Natural killer cell (primary cell): ENCODE measurements at regions not wholly inside any gene's neighbourhood (a gene's known extent, or its start where the extent isn't known, plus 50 kb on each side); places are given as distances from the start of the nearest gene placed in this dataset.

Experiments used
- ATAC-seq, 3 donors: fragments of 150-1000 bp in 2 of 3; fragments of 200-7000 bp in 1 of 3; cut with Tn5 transposase; 1 replicate in 1 of 3; 2 replicates in 2 of 3; pipeline ENCODE4 v1.10.0; 2021; ENCODE audit warnings: mild to moderate bottlenecking in 2 of 3, moderate library complexity in 2 of 3
- DNase-seq, 2 donors: peaks; one replicate each; pipeline versions ENCODE4 v3.0.0 to v3.0.0-alpha.2; 2013 to 2021; ENCODE audit warnings: mixed read lengths in 1 of 2
- H3K27ac ChIP-seq: one replicate; pipeline ENCODE4 v1.5.1; 2013; ENCODE audit warnings: mild to moderate bottlenecking, low read length
- H3K27me3 ChIP-seq: one replicate; pipeline ENCODE4 v1.6.1; 2013; ENCODE audit warnings: low read length; ENCODE audit not compliant: control insufficient read depth, insufficient read depth
- H3K36me3 ChIP-seq: one replicate; pipeline ENCODE4 v1.6.1; 2013; ENCODE audit warnings: low read length; ENCODE audit not compliant: control insufficient read depth, insufficient read depth
- H3K4me1 ChIP-seq: one replicate; pipeline ENCODE4 v1.6.1; 2013; ENCODE audit warnings: low read length; ENCODE audit not compliant: control insufficient read depth, insufficient read depth
- H3K4me3 ChIP-seq: one replicate; pipeline ENCODE4 v1.5.1; 2013; ENCODE audit warnings: low read length
- H3K9me3 ChIP-seq: one replicate; pipeline ENCODE4 v1.6.1; 2013; ENCODE audit warnings: low read length; ENCODE audit not compliant: control insufficient read depth, insufficient read depth
- H3K27ac Mint-ChIP-seq, 2 donors: one replicate each; pipeline ENCODE4 v1.8.0; 2022; ENCODE audit warnings: mild to moderate bottlenecking in 2 of 2, mixed read lengths in 2 of 2, moderate library complexity in 1 of 2
- H3K27me3 Mint-ChIP-seq, 2 donors: one replicate each; pipeline ENCODE4 v1.8.0; 2022; ENCODE audit warnings: low read depth in 2 of 2, mixed read lengths in 2 of 2
- H3K36me3 Mint-ChIP-seq: one replicate; pipeline ENCODE4 v1.8.0; 2022; ENCODE audit warnings: mixed read lengths
- H3K4me1 Mint-ChIP-seq, 2 donors: one replicate each; pipeline ENCODE4 v1.8.0; 2022; ENCODE audit warnings: mixed read lengths in 2 of 2
- H3K4me3 Mint-ChIP-seq: one replicate; pipeline ENCODE4 v1.8.0; 2022; ENCODE audit warnings: mild to moderate bottlenecking, moderate library complexity, mixed read lengths
- H3K9me3 Mint-ChIP-seq, 2 donors: one replicate each; pipeline ENCODE4 v1.8.0; 2022; ENCODE audit warnings: mixed read lengths in 2 of 2
- WGBS: methylation state at CpG from one replicate; pipeline ENCODE4 v1.1.7; 2013; ENCODE audit warnings: missing lambda C conversion rate; ENCODE audit not compliant: insufficient coverage; 5-methylcytosine and 5-hydroxymethylcytosine counted together
- intact Hi-C: fragments of 100-400 bp; cut with micrococcal nuclease; formaldehyde crosslinking; loops from one replicate; pipeline ENCODE4 v1.14.2; 2022
- TF ChIP-seq, protein P1 (sequence below): fragments of 200-600 bp; IDR thresholded peaks from one replicate; pipeline ENCODE4 v1.8.0; 2022; ENCODE audit warnings: antibody characterized with exemption

DNA sequence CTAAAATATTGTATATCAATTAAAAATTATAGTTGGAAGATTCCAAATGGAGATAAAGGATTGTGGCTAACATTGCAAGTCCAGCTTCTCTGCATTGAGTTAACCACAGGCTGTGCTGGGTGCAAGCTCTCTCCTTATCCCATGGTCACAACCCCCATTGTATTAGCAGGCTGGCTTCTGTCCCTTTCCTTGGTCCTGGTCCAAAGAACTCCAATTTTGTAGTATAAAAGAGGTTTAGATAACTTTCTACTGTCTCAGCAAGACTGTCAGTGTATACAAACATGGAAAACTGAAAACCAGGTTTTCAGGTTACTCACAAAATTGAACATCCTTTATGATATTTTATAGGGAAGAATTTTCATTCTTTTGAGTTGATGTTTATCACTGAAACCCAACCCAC, 76.6 kb upstream of the HS3ST3A1 start:
- Mint-ChIP-seq H3K4me1 (no peaks in the 10 kb centered on the region), H3K9me3 (peaks cover 0 to 2% of the 10 kb centered on the region in 2 donors), H3K27ac (no peak overlapping the region), H3K36me3 (no peaks in the 10 kb centered on the region), H3K4me3 (no peak overlapping the region), H3K27me3 (peaks cover 11 to 12% of the 10 kb centered on the region in 2 donors)
- H3K9me3 ChIP-seq: no peaks in the 10 kb centered on the region
- TF ChIP-seq, protein P1, sequence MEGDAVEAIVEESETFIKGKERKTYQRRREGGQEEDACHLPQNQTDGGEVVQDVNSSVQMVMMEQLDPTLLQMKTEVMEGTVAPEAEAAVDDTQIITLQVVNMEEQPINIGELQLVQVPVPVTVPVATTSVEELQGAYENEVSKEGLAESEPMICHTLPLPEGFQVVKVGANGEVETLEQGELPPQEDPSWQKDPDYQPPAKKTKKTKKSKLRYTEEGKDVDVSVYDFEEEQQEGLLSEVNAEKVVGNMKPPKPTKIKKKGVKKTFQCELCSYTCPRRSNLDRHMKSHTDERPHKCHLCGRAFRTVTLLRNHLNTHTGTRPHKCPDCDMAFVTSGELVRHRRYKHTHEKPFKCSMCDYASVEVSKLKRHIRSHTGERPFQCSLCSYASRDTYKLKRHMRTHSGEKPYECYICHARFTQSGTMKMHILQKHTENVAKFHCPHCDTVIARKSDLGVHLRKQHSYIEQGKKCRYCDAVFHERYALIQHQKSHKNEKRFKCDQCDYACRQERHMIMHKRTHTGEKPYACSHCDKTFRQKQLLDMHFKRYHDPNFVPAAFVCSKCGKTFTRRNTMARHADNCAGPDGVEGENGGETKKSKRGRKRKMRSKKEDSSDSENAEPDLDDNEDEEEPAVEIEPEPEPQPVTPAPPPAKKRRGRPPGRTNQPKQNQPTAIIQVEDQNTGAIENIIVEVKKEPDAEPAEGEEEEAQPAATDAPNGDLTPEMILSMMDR: no peak
- DNase-seq: no peak
- H3K36me3 ChIP-seq: no peaks in the 10 kb centered on the region
- no peak overlapping the region for H3K4me3 ChIP-seq
- H3K27ac ChIP-seq: no peak overlapping the region
- no peaks in the 10 kb centered on the region for H3K27me3 ChIP-seq
- no peak for ATAC-seq
- no peaks in the 10 kb centered on the region for H3K4me1 ChIP-seq
- intact Hi-C loops: no loop called here

DNA sequence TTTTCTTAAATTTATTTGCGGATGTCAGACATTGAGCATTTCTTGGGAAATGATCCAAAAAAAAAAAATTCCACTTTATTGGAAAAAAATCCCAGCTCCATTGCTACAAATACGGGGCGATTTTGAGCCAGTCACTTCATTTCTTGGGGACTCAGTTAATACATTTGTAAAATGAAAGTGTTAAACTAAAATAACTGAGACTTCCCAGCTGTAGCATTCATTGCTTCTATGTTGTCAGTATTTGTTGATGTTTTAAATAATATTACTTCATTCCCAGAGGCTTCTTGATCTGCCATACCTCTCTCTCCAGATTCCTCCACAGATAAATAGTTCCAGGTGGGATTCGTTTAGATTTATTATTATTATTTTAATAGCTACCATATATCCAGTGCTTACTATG, 77.1 kb upstream of the HS3ST3A1 start:
- Histone ChIP-seq H3K36me3 (no peaks in the 10 kb centered on the region), H3K9me3 (no peaks in the 10 kb centered on the region), H3K4me3 (no peak overlapping the region), H3K4me1 (no peaks in the 10 kb centered on the region), H3K27me3 (no peaks in the 10 kb centered on the region), H3K27ac (no peak overlapping the region)
- intact Hi-C loops: no loop called here
- Mint-ChIP-seq H3K4me1 (no peaks in the 10 kb centered on the region), H3K27ac (no peak overlapping the region), H3K4me3 (no peak overlapping the region), H3K36me3 (no peaks in the 10 kb centered on the region), H3K27me3 (peaks cover 10 to 12% of the 10 kb centered on the region in 2 donors), H3K9me3 (peaks cover 0 to 2% of the 10 kb centered on the region in 2 donors)
- DNase-seq (no peak), ATAC-seq (no peak)
- no CpG with 5 or more reads among the region's 4 CpGs for WGBS
- TF ChIP-seq, protein P1: no peak

DNA sequence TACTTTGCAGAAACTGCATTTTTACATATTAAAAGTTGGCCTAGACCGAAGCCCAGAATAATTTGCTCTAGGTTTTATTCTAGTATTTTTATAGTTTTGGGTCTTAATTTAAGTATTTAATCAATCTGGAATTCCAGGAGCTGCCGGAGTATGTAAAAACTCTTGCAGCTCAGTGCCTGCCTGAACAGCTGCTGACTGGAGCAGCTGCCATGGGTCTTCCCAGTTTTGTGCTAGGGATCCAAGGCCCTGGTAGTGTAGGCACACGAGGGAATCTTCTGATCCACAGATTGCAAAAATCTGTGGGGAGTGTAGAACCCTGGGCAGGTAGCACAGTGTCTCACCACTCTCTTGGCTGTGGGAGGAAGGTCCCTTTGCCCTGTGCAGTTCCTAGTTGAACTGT, 87.0 kb upstream of the HS3ST3A1 start:
- no peaks in the 10 kb centered on the region for H3K9me3 ChIP-seq
- Mint-ChIP-seq H3K4me3 (no peak overlapping the region), H3K4me1 (no peaks in the 10 kb centered on the region), H3K27ac (no peak overlapping the region), H3K27me3 (peaks cover 6 to 11% of the 10 kb centered on the region in 2 donors), H3K9me3 (no peaks in the 10 kb centered on the region), H3K36me3 (no peaks in the 10 kb centered on the region)
- H3K36me3 ChIP-seq: no peaks in the 10 kb centered on the region
- H3K4me3 ChIP-seq: no peak overlapping the region
- no peak for DNase-seq
- ATAC-seq: no peak
- intact Hi-C loops: no loop called here
- H3K4me1 ChIP-seq: no peaks in the 10 kb centered on the region
- TF ChIP-seq, protein P1: no peak
- no peak overlapping the region for H3K27ac ChIP-seq
- H3K27me3 ChIP-seq: peaks cover 2% of the 10 kb centered on the region
- 97% methylated on average over 3 of the region's 3 CpGs for WGBS

DNA sequence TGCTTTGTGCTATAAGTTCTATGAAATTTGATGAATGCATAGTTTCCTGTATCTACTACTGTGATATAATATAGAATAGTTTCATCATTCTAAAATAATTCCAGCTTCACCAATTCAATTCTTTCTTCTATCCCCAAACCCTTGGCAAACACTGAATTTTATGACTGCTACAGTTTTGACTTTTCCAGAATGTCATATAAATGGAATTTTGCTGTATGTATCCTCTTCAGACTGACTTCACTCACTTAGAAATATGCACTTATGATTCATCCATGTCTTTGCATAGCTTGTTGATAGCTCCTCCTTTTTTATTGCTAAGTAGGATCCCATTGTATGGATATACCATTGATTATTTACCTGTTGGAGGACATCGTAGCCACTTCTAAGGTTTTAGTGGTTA, 89.1 kb upstream of the HS3ST3A1 start:
- TF ChIP-seq, protein P1: no peak
- no peaks in the 10 kb centered on the region for H3K9me3 ChIP-seq
- H3K4me3 ChIP-seq: no peak overlapping the region
- ATAC-seq (no peak), DNase-seq (no peak)
- no peak overlapping the region for H3K27ac ChIP-seq
- no CpG with 5 or more reads among the region's 1 CpG for WGBS
- no peak overlapping the region for H3K4me3 Mint-ChIP-seq
- H3K36me3 ChIP-seq: no peaks in the 10 kb centered on the region
- intact Hi-C loops: no loop called here
- H3K36me3 Mint-ChIP-seq: no peaks in the 10 kb centered on the region
- H3K4me1 Mint-ChIP-seq: no peaks in the 10 kb centered on the region
- H3K27me3 Mint-ChIP-seq: peaks cover 6 to 11% of the 10 kb centered on the region in 2 donors
- H3K27ac Mint-ChIP-seq: no peak overlapping the region
- no peaks in the 10 kb centered on the region for H3K4me1 ChIP-seq
- H3K27me3 ChIP-seq: peaks cover 2% of the 10 kb centered on the region
- H3K9me3 Mint-ChIP-seq: no peaks in the 10 kb centered on the region
